Endometrium (tissue), 2 donors: ENCODE measurements at regions not wholly inside any gene's neighbourhood (a gene's known extent, or its start where the extent isn't known, plus 50 kb on each side); places are given as distances from the start of the nearest gene placed in this dataset.

ENCODE experiments used
- FAIRE-seq: peaks from 2 replicates; lab custom pipeline; 2012; peaks lifted over from hg19 to GRCh38; lab: Jason Lieb, UNC
- donor health status: control.
- donor health status: control.

- FAIRE-seq: no peak
Observed at GRCh38 chr12:85681333-85681732, 154.9 kb downstream of the RASSF9 start.

GRCh38 chr12:85683051-85683450 is 153.2 kb downstream of the RASSF9 start:
- no peak for FAIRE-seq

- no peak for FAIRE-seq
Observed at GRCh38 chr12:85688837-85689236, 147.4 kb downstream of the RASSF9 start.

- no peak for FAIRE-seq
Observed at GRCh38 chr12:85690146-85690545, 146.1 kb downstream of the RASSF9 start.

- no peak for FAIRE-seq
Observed at GRCh38 chr12:85693093-85693665, 143.0 kb downstream of the RASSF9 start.

DNA sequence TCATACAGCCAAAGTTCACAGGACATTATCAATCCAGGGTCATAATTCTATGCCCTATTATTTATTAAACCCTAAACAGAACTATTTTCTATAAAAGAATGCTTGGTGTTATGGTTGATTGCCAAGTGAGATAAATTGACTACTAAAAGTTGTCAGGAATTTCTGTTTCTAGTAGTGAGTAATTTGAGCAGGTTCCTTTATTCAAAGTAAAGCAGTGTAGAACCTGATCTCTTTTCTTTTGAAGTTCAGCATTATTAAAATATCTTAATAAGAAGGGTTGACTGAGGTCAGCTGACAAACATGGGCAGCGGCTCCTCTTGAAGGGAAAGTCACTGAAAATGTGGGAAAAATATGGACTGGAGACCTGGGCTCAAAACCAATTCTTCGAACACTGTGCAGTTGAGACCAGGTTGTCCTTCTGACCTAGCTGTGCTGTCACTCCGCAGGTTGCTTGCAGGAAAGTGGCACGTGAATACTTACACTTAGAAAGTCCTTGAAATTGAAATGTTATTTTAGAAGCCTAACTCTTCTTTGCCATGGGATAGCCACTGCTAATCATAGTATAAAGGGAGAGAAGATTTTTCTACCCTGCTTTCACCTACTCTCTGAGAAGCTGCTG is 141.0 kb downstream of the RASSF9 start:
- no peak for FAIRE-seq

DNA sequence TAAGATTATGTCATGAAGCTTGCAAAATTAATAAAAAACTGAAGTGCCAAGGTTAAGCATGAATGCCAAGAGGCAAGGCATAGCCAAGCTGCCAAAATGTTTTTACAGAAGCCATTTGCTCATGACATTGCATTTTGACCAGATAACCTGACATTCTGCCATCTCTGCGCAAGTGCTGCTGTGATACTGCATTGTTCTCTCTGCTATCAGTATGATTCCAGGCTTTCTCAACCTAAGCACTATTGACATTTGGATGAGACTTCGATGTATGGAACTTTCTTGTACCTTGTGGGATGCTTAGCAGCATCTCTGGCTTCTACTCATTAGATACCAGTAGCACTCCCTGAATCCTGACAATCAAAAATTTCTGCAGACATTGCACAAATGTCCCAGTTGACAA is 139.2 kb downstream of the RASSF9 start:
- FAIRE-seq: no peak

DNA sequence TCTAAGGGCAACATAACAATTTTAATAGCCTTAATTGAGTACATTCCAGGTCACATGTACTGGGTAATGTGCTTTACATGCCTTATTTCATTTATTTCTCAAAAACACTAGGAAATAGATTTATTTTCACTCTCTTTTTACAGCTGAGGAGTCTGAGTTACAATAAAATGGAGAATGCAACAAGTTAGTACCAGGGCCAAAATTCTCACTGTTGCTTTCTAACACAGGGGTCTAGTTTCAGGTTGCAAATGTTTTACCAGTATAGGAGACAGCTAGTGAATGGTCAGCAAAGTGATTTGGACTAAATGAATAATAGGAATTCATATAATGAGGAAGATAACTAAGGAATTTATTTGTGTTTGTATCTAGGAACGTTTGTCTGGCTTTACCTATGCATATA is 137.3 kb downstream of the RASSF9 start:
- FAIRE-seq: no peak

DNA sequence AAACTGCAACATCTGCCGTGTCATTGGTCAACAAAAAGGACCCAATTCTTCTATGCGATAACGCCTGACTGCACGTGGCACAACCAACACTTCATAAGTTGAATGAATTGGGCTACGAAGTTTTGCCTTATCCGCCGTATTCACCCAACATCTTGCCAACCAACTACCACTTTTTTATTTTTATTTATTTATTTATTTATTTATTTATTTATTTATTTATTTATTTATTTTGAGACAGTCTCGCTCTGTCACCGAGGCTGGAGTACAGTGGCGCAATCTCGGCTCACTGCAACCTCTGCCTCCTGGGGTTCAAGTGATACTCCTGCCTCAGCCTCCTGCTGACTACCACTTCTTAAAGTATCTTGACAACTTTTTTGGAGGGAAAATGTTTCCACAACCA is 127.4 kb downstream of the RASSF9 start:
- no peak for FAIRE-seq

GRCh38 chr12:85711735-85712390 is 124.3 kb downstream of the RASSF9 start:
- no peak for FAIRE-seq

- no peak for FAIRE-seq
Observed at GRCh38 chr12:85713373-85713772, 122.8 kb downstream of the RASSF9 start.

DNA sequence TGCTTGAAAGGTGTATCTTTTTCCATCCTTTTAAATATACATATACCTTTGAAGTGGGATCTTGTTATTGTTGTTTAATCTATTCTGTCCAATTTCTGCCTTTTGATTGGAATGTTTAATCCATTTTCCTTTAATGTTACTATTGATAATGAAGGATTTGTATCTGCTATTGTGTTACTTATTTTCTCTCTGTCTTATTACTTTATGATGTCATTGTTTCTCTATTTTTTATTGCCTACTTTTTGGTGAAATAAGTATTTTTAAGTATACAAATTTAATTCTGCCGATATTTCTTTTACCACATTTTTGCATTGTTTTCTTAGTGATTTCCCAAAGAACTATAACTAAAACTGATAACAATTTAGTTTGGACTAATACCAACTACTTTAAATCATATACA is 121.8 kb downstream of the RASSF9 start:
- no peak for FAIRE-seq

DNA sequence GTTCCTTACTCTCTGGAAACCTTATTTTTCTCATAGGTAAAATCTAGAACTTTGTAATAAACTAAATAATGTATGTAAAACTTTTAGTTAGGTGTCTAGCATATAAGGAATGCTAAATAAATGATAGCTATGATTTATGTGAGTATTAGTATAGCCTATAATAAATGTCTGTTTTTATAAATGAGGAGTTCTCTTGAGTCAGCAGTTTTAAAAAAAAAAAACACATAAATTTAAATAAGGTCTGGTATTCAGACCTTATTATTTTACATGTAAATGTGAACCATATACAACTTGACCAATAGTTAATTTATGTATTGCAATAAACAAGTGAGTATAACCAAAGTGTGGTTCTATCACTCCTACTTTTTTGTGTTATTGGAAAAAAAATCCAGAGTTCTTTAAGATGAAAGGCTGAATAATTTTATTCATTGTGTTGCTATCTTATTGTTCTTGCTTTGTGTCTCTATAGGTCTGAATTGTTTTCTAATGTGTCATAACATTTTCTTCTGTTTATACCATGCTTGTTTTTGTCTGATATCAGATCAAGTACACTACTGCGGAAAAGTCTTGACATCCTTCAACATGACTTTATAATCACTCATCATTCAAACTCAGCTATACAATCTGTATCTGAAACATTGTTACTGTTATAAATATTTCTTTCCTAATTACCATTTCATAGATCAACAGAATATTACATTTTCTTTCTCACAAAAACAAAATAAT is 115.7 kb downstream of the RASSF9 start:
- FAIRE-seq: no peak

DNA sequence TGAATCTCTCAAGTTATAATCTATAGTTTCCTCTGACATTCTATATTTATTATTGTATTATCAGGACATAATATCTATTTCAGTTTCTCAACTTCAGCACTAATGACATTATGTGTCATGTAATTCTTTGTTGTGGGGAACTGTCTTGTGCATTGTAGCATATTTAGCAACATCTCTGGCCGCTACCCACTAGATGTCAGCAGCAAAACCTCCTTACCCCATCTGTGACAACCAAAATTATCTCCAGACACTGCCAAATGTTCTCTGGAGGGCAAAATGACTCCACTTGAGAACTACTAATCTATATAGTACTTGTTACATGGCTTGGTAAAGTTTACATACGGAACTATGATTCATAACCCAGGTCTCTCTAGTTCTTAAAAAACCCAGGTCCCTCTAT is 110.2 kb downstream of the RASSF9 start:
- no peak for FAIRE-seq

DNA sequence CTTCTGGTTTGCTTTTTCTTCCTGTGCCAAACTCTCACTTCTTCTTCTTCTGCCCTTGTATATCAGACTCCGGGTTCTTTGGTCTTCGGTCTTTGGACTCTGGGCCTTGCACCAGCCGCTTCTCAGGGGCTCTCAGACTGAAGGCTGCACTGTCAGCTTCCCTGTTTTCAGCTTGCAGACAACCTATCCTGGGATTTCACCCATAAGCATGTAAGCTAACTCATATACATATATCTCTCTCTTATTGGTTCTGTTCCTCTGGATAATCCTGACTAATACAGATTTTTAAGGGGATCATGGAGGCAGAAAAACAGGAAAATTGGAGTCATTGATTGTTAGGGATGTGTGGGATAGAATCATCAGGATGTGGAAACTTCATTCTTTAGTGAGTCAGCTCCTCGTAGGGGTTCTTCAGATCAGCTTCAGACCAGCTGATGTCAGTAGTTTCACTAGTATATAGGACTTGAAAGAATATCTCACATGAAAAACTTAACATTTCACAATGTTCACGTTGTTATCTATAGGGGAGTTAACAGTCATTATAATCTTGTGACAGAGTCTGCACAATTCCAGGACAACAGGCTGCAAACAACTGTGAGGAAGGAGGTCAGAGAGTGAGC is 102.9 kb downstream of the RASSF9 start:
- FAIRE-seq: no peak

DNA sequence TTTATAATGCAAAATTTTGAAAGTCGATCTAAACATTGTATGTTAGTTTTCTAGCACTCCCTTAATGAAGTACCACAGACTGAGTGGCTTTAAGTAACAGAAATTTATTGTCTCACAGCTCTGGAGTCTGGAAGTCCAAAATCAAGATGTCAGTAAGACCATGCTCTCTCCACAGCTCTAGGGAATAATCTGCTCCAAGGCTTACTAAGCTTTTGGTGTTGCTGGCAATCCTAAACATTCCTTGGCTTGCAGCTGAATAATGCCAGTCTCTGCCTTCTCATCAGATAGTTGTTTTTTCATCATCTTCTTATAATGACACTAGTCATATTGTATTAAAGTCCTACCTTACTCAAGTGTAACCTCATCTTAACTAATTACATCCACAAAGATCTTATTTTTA is 102.2 kb downstream of the RASSF9 start:
- no peak for FAIRE-seq

GRCh38 chr12:85740186-85740585 is 96.0 kb downstream of the RASSF9 start:
- no peak for FAIRE-seq

DNA sequence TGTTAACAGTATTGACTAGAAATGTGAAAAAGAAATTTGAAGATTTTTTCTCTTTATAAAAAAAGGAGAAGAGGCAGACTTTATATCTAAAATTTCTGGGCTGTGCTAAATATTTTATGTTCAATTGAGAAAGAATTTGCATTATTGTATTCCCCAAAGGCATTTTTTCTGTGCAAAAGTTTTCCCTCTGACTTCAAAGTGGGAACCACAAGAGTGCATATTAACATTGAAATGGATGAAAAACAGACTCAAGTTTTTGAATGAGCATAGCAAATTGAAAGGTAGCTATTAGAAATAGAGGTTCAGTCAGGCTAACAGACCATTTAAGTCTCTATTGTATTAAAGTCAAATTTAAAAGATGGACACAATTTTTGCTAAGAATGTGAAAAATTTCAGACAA is 95.2 kb downstream of the RASSF9 start:
- no peak for FAIRE-seq

DNA sequence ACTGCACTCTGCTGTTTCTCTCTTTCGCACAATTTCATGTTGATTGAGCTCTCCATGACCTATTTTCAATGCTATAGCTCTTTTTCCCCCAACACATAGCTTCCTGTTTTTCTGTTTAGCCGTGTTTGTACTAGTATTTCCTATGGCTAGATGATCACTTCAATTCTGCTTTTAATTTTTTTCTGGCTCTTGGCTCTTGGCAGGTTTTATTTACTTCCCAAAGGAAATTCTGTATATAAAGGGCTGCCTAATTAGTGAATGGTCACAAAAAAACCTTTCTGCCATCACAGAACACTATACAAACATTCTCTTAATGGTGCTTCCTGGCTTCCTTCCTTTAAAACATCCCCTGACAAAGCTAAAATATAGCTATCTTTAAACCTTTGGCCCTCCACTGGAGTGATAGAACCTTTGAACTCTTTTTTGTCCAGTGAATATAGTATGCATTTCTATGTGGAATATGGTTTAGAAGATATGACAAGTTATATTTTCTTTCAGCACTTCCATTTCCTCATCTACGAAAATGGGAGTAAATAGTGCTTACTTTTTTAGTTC is 88.2 kb downstream of the RASSF9 start:
- FAIRE-seq: no peak
